DND-41 (cell line): ENCODE measurements at regions not wholly inside any gene's neighbourhood (a gene's known extent, or its start where the extent isn't known, plus 50 kb on each side); places are given as distances from the start of the nearest gene placed in this dataset.

Experiments
- EZH2 ChIP-seq: IDR thresholded peaks from 3 replicates; pipeline ENCODE4 v1.6.1; 2012; ENCODE audit warnings: borderline replicate concordance, low read depth, mild to moderate bottlenecking, moderate library complexity, low read length, inconsistent platforms; ENCODE audit not compliant: severe bottlenecking
- TF ChIP-seq, protein P1 (sequence below): IDR thresholded peaks from 2 replicates; pipeline ENCODE4 v1.5.1; 2012; ENCODE audit warnings: borderline replicate concordance, low read length, moderate library complexity, mild to moderate bottlenecking; ENCODE audit not compliant: poor library complexity, severe bottlenecking; ENCODE audit errors: extremely low read depth

DNA sequence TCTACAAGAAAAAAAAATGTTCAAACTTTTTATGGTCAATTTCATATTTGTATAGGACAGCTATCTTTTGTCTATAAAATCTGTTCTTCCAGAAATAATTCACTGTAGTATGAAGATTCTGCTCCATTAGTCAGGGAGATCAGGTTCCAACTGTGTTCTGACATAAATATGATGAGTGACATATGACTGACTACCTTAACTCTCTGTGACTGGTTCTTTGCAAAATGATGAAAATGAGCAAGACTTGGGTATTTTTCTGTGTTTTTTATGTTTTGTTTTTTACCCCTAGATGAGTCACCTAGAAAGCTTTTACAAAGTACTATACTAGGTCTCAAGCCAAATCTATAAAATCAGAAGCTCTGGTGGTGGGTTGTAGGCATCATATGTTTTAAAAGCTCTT is 229.6 kb downstream of the MMUT start:
- TF ChIP-seq, protein P1, sequence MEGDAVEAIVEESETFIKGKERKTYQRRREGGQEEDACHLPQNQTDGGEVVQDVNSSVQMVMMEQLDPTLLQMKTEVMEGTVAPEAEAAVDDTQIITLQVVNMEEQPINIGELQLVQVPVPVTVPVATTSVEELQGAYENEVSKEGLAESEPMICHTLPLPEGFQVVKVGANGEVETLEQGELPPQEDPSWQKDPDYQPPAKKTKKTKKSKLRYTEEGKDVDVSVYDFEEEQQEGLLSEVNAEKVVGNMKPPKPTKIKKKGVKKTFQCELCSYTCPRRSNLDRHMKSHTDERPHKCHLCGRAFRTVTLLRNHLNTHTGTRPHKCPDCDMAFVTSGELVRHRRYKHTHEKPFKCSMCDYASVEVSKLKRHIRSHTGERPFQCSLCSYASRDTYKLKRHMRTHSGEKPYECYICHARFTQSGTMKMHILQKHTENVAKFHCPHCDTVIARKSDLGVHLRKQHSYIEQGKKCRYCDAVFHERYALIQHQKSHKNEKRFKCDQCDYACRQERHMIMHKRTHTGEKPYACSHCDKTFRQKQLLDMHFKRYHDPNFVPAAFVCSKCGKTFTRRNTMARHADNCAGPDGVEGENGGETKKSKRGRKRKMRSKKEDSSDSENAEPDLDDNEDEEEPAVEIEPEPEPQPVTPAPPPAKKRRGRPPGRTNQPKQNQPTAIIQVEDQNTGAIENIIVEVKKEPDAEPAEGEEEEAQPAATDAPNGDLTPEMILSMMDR: no peak
- TF ChIP-seq EZH2: no peak
